WTC11 (cell line): ENCODE measurements at regions not wholly inside any gene's neighbourhood (a gene's known extent, or its start where the extent isn't known, plus 50 kb on each side); places are given as distances from the start of the nearest gene placed in this dataset.

Experiments
- ATAC-seq: fragments of 200-7000 bp; cut with Tn5 transposase; 2 replicates; pipeline ENCODE4 v1.10.0; 2021; ENCODE audit warnings: mild to moderate bottlenecking, moderate library complexity
- CTCF ChIA-PET: fragments of 300-600 bp; sonication (Branson Sonifier 250); formaldehyde crosslinking; loops from one replicate; lab custom pipeline; 2021; ENCODE audit warnings: antibody characterized with exemption; lab: Charles Lee
- POLR2A ChIA-PET: fragments of 350-600 bp; sonication (Branson Sonifier 250); formaldehyde crosslinking; loops from one replicate; lab custom pipeline; 2021; ENCODE audit warnings: antibody characterized with exemption; lab: Charles Lee
- DNase-seq: peaks from one replicate; pipeline ENCODE4 v3.0.0; 2021; ENCODE audit warnings: low spot score
- H3K27ac Mint-ChIP-seq: 2 replicates; pipeline ENCODE4 v1.8.0; 2021; ENCODE audit warnings: mixed read lengths
- H3K27me3 Mint-ChIP-seq: 2 replicates; pipeline ENCODE4 v1.8.0; 2021; ENCODE audit warnings: low read depth, mild to moderate bottlenecking, moderate library complexity, mixed read lengths
- H3K36me3 Mint-ChIP-seq: 2 replicates; pipeline ENCODE4 v1.8.0; 2021; ENCODE audit warnings: mixed read lengths
- H3K4me1 Mint-ChIP-seq: 2 replicates; pipeline ENCODE4 v1.8.0; 2022; ENCODE audit warnings: mixed read lengths
- H3K4me3 Mint-ChIP-seq: 2 replicates; pipeline ENCODE4 v1.8.0; 2021; ENCODE audit warnings: mild to moderate bottlenecking, moderate library complexity, mixed read lengths
- H3K9me3 Mint-ChIP-seq: 2 replicates; pipeline ENCODE4 v1.8.0; 2021; ENCODE audit warnings: mixed read lengths
- AFF4 ChIP-seq: sonication (generic); formaldehyde crosslinking; IDR thresholded peaks from 2 replicates; pipeline ENCODE4 v1.8.1; 2023; ENCODE audit warnings: mild to moderate bottlenecking, missing genetic modification reagents, borderline replicate concordance
- ATF1 ChIP-seq: sonication (generic); formaldehyde crosslinking; IDR thresholded peaks from 2 replicates; pipeline ENCODE4 v1.8.1; 2023; ENCODE audit warnings: mild to moderate bottlenecking, moderate library complexity, missing genetic modification reagents
- ATF2 ChIP-seq: sonication (generic); formaldehyde crosslinking; IDR thresholded peaks from 2 replicates; pipeline ENCODE4 v1.8.1; 2022; ENCODE audit warnings: low read depth, missing genetic modification reagents, borderline replicate concordance
- E2F1 ChIP-seq: sonication (generic); formaldehyde crosslinking; IDR thresholded peaks from 2 replicates; pipeline ENCODE4 v1.8.0; 2022; ENCODE audit warnings: mild to moderate bottlenecking, missing genetic modification reagents
- ELF4 ChIP-seq: sonication (generic); formaldehyde crosslinking; IDR thresholded peaks from 2 replicates; pipeline ENCODE4 v1.8.1; 2022; ENCODE audit warnings: low read depth, mild to moderate bottlenecking, moderate library complexity, missing genetic modification reagents
- ESRRA ChIP-seq: sonication (generic); formaldehyde crosslinking; IDR thresholded peaks from 2 replicates; pipeline ENCODE4 v1.8.1; 2022; ENCODE audit warnings: mild to moderate bottlenecking, missing genetic modification reagents, borderline replicate concordance
- FOXK1 ChIP-seq: sonication (generic); formaldehyde crosslinking; IDR thresholded peaks from 2 replicates; pipeline ENCODE4 v1.8.0; 2022; ENCODE audit warnings: mild to moderate bottlenecking, moderate library complexity, missing genetic modification reagents
- HMGA2 ChIP-seq: fragments of 250-450 bp; sonication (Bioruptor Pico); IDR thresholded peaks from 2 replicates; pipeline ENCODE4 v1.4.0; 2021; ENCODE audit warnings: mild to moderate bottlenecking, moderate library complexity
- IRF2 ChIP-seq: sonication (generic); formaldehyde crosslinking; IDR thresholded peaks from 2 replicates; pipeline ENCODE4 v1.8.0; 2022; ENCODE audit warnings: low read depth, missing genetic modification reagents, borderline replicate concordance
- JUN ChIP-seq: sonication (generic); formaldehyde crosslinking; IDR thresholded peaks from 2 replicates; pipeline ENCODE4 v1.8.0; 2023; ENCODE audit warnings: mild to moderate bottlenecking, missing genetic modification reagents
- OVOL2 ChIP-seq: fragments of 250-450 bp; sonication (Bioruptor Pico); IDR thresholded peaks from 2 replicates; pipeline ENCODE4 v1.9.0; 2021; ENCODE audit warnings: mild to moderate bottlenecking, borderline replicate concordance
- PRRX2 ChIP-seq: fragments of 250-450 bp; sonication (Bioruptor Pico); IDR thresholded peaks from 2 replicates; pipeline ENCODE4 v1.8.0; 2021; ENCODE audit warnings: mild to moderate bottlenecking
- RORB ChIP-seq: fragments of 250-450 bp; sonication (Bioruptor Pico); IDR thresholded peaks from 2 replicates; pipeline ENCODE4 v1.9.0; 2021; ENCODE audit warnings: mild to moderate bottlenecking
- TEAD1 ChIP-seq: sonication (generic); formaldehyde crosslinking; IDR thresholded peaks from 2 replicates; pipeline ENCODE4 v1.8.0; 2022; ENCODE audit warnings: mild to moderate bottlenecking, missing genetic modification reagents
- USF1 ChIP-seq: sonication (generic); formaldehyde crosslinking; IDR thresholded peaks from 2 replicates; pipeline ENCODE4 v1.8.0; 2022; ENCODE audit warnings: mild to moderate bottlenecking, missing genetic modification reagents
- ZBTB21 ChIP-seq: sonication (generic); formaldehyde crosslinking; IDR thresholded peaks from 2 replicates; pipeline ENCODE4 v1.8.1; 2023; ENCODE audit warnings: mild to moderate bottlenecking, missing genetic modification reagents, borderline replicate concordance
- ZBTB43 ChIP-seq: sonication (generic); formaldehyde crosslinking; IDR thresholded peaks from 2 replicates; pipeline ENCODE4 v1.8.1; 2023; ENCODE audit warnings: mild to moderate bottlenecking, missing genetic modification reagents
- ZNF263 ChIP-seq: sonication (generic); formaldehyde crosslinking; IDR thresholded peaks from 2 replicates; pipeline ENCODE4 v1.8.1; 2022; ENCODE audit warnings: low read depth, mild to moderate bottlenecking, moderate library complexity, missing genetic modification reagents
- ZNF317 ChIP-seq: sonication (generic); formaldehyde crosslinking; IDR thresholded peaks from 2 replicates; pipeline ENCODE4 v1.8.1; 2023; ENCODE audit warnings: low read depth, mild to moderate bottlenecking, moderate library complexity, missing genetic modification reagents, borderline replicate concordance
- ZNF396 ChIP-seq: fragments of 250-450 bp; sonication (Bioruptor Pico); IDR thresholded peaks from 2 replicates; pipeline ENCODE4 v1.8.0; 2021; ENCODE audit warnings: mild to moderate bottlenecking, moderate library complexity, borderline replicate concordance
- ZNF532 ChIP-seq: fragments of 250-450 bp; sonication (Bioruptor Pico); IDR thresholded peaks from 2 replicates; pipeline ENCODE4 v1.9.0; 2021; ENCODE audit warnings: mild to moderate bottlenecking, borderline replicate concordance
- ZNF671 ChIP-seq: fragments of 250-450 bp; sonication (Bioruptor Pico); IDR thresholded peaks from 2 replicates; pipeline ENCODE4 v1.8.0; 2021; ENCODE audit warnings: mild to moderate bottlenecking

GRCh38 chr20:59385480-59385879, 85.1 kb downstream of the EDN3 start:
- H3K4me3 Mint-ChIP-seq, result no peak overlapping the region
- H3K27me3 Mint-ChIP-seq, result peaks cover 5% of the 10 kb centered on the region
- no peak for TF ChIP-seq ATF1 (CRISPR knock-in tag)
- no peak for TF ChIP-seq ESRRA
- TF ChIP-seq OVOL2 (CRISPR knock-in tag), result no peak
- no peak for TF ChIP-seq JUN (CRISPR knock-in tag)
- TF ChIP-seq RORB, result no peak
- TF ChIP-seq, all 79 proteins: peak for 0
- ATAC-seq (peak; percentile 89), DNase-seq (peak; percentile 25)
- POLR2A ChIA-PET, result no interaction called here
- H3K4me1 Mint-ChIP-seq, result peaks cover 15% of the 10 kb centered on the region
- H3K36me3 Mint-ChIP-seq, result no peaks in the 10 kb centered on the region
- CTCF ChIA-PET, result interaction anchor here (0.9 to 2.0 kb wide), 6 partner anchors 10 to 516 kb away, joined by 3 to 7 read pairs (median 4); no protein-coding TSS in a partner anchor
- H3K9me3 Mint-ChIP-seq, result peaks cover 5% of the 10 kb centered on the region
- H3K27ac Mint-ChIP-seq, result no peak overlapping the region

- CTCF ChIA-PET, result interaction anchor here (1.0 to 2.0 kb wide), 3 partner anchors 17 to 179 kb away, joined by 3 to 7 read pairs (median 4); no protein-coding TSS in a partner anchor
- no peaks in the 10 kb centered on the region for H3K36me3 Mint-ChIP-seq
- peaks cover 5% of the 10 kb centered on the region for H3K9me3 Mint-ChIP-seq
- POLR2A ChIA-PET, result no interaction called here
- H3K4me1 Mint-ChIP-seq, result peaks cover 15% of the 10 kb centered on the region
- no peak for TF ChIP-seq AFF4 (CRISPR knock-in tag)
- TF ChIP-seq ZBTB43 (CRISPR knock-in tag), result no peak
- no peak for TF ChIP-seq IRF2 (CRISPR knock-in tag)
- no peak for TF ChIP-seq HMGA2
- no peak for TF ChIP-seq ATF2 (CRISPR knock-in tag)
- no peak for TF ChIP-seq ZNF671 (CRISPR knock-in tag)
- no peak for TF ChIP-seq FOXK1 (CRISPR knock-in tag)
- no peak for TF ChIP-seq ZBTB21
- TF ChIP-seq ZNF263 (CRISPR knock-in tag), result no peak
- TF ChIP-seq ZNF532 (CRISPR knock-in tag), result no peak
- TF ChIP-seq ZNF396 (CRISPR knock-in tag), result no peak
- TF ChIP-seq ZNF317 (CRISPR knock-in tag), result no peak
- no peak for TF ChIP-seq E2F1
- TF ChIP-seq USF1 (CRISPR knock-in tag), result no peak
- TF ChIP-seq TEAD1 (CRISPR knock-in tag), result no peak
- no peak for TF ChIP-seq ELF4
- TF ChIP-seq PRRX2, result no peak
- TF ChIP-seq, all 79 proteins: peak for 0
- DNase-seq, result no peak
- ATAC-seq, result no peak; the same call in 1 of the 2 replicates
- Mint-ChIP-seq H3K27me3 (peaks cover 5% of the 10 kb centered on the region), H3K27ac (no peak overlapping the region), H3K4me3 (no peak overlapping the region)
These were observed 86.4 kb downstream of the EDN3 start for GRCh38 chr20:59386809-59387208.
